ENCODE measurements at regions not wholly inside any gene's neighbourhood (a gene's known extent, or its start where the extent isn't known, plus 50 kb on each side); places are given as distances from the start of the nearest gene placed in this dataset.

DNA sequence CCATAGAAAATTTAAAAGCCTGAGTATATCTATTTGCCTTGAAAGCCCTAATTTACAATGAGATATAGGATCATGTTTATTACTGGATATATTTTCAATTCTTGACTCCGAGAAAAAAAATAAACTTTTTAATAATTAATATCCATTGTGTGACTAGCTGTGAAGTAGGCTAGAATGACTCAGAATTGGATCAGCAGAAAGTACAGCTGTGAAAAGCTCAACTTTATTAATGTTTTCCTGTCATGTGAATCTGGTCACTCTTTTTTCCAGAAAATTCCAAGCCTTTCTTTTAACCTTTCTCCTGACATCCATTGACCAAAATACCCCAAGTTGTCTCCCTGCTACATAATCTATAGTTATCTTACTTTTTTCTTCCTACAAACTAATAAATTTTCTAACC is 171.8 kb upstream of the PACRGL start:
- Mint-ChIP-seq H3K9me3 (ENCODE audit: unreplicated experiment) (no peaks in the 10 kb centered on the region), H3K27ac (ENCODE audit: low read depth, unreplicated experiment) (no peak overlapping the region), H3K27me3 (ENCODE audit: insufficient read depth, unreplicated experiment) (no peaks in the 10 kb centered on the region), H3K4me3 (ENCODE audit: unreplicated experiment) (no peak overlapping the region), H3K36me3 (ENCODE audit: insufficient read depth, unreplicated experiment) (peaks cover 5% of the 10 kb centered on the region), H3K4me1 (ENCODE audit: insufficient read depth, unreplicated experiment) (peaks cover 6% of the 10 kb centered on the region)
- no TSS peak for BruUV-seq (replicated peaks)
- ChIA-PET CTCF (interaction anchor here (0.7 to 2.2 kb wide), 4 partner anchors 15 to 61 kb away, joined by 3 to 7 read pairs (median 3); no protein-coding TSS in a partner anchor), POLR2A (interaction anchor here (1.2 kb wide), 1 partner anchor 9 kb away, joined by 5 read pairs; no protein-coding TSS in a partner anchor)
- TF ChIP-seq, protein P1, sequence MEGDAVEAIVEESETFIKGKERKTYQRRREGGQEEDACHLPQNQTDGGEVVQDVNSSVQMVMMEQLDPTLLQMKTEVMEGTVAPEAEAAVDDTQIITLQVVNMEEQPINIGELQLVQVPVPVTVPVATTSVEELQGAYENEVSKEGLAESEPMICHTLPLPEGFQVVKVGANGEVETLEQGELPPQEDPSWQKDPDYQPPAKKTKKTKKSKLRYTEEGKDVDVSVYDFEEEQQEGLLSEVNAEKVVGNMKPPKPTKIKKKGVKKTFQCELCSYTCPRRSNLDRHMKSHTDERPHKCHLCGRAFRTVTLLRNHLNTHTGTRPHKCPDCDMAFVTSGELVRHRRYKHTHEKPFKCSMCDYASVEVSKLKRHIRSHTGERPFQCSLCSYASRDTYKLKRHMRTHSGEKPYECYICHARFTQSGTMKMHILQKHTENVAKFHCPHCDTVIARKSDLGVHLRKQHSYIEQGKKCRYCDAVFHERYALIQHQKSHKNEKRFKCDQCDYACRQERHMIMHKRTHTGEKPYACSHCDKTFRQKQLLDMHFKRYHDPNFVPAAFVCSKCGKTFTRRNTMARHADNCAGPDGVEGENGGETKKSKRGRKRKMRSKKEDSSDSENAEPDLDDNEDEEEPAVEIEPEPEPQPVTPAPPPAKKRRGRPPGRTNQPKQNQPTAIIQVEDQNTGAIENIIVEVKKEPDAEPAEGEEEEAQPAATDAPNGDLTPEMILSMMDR (IDR thresholded peaks at IDR 0.05; ENCODE audit: unreplicated experiment), result no peak
- intact Hi-C loops (cut with micrococcal nuclease), result no loop called here
- no peak for DNase-seq (ENCODE audit: unreplicated experiment)

DNA sequence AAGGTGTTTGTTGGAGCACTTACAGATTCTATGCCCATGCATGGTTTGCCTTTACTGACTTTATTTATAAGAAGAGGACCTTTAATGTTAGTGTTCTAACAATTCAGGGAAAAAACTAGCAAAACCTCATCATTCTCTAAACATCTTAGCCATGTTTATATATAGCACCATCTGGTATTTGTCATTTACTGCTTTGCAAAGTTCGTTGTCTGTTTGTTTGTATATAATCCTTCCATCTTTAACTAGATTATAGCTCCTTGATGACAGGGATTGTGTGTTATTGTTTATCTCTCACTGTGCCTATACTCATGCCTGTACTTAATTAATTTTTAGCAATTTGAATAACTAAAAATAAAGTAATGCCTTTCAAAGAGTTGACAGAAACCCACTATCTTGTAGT is 170.6 kb upstream of the PACRGL start:
- H3K9me3 Mint-ChIP-seq (ENCODE audit: unreplicated experiment), result no peaks in the 10 kb centered on the region
- ChIA-PET POLR2A (interaction anchor here (0.6 to 1.5 kb wide), 3 partner anchors 17 to 981 kb away, joined by 3 to 4 read pairs (median 3); no protein-coding TSS in a partner anchor), CTCF (interaction anchor here (0.7 to 2.2 kb wide), 4 partner anchors 13 to 108 kb away, joined by 4 to 7 read pairs (median 6); no protein-coding TSS in a partner anchor)
- H3K4me1 Mint-ChIP-seq (ENCODE audit: insufficient read depth, unreplicated experiment), result peaks cover 6% of the 10 kb centered on the region
- no peak for DNase-seq (ENCODE audit: unreplicated experiment)
- H3K36me3 Mint-ChIP-seq (ENCODE audit: insufficient read depth, unreplicated experiment), result peaks cover 5% of the 10 kb centered on the region
- TF ChIP-seq, protein P1 (IDR thresholded peaks at IDR 0.05; ENCODE audit: unreplicated experiment), result no peak
- no peak overlapping the region for H3K4me3 Mint-ChIP-seq (ENCODE audit: unreplicated experiment)
- intact Hi-C loops (cut with micrococcal nuclease), result no loop called here
- no peak overlapping the region for H3K27ac Mint-ChIP-seq (ENCODE audit: low read depth, unreplicated experiment)
- BruUV-seq (replicated peaks), result no TSS peak
- H3K27me3 Mint-ChIP-seq (ENCODE audit: insufficient read depth, unreplicated experiment), result no peaks in the 10 kb centered on the region

DNA sequence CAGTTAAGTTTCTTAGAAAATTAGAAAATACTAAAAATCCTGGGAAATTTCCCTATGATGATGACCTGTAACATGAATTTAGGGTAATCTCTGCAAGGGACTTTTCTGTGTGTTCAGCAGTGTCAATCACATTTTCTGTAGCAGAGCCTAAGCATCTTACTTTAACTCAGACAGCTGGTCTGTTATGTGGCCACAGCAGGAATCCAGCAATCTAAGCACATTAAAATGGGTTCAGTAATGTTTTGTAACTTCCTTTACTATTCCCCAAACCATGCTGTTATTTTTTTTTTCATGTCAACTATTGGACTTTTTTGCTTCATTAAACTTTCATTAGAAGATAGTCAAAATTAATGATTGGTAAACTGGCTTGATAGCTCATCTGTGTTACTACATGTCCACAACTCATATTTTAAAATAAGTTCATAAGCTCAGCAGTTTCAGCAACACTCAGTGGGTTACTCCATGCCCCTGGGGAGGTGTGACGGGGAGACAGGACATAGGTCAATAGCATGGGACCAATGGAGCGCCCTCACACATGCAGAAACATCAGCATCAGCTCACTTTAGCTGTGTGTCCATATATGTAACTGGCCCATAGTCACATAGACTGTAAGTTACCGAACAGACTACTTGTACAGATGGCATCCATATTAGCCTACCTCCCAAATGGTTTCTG is 168.0 kb upstream of the PACRGL start:
- Mint-ChIP-seq H3K4me1 (ENCODE audit: insufficient read depth, unreplicated experiment) (peaks cover 6% of the 10 kb centered on the region), H3K27me3 (ENCODE audit: insufficient read depth, unreplicated experiment) (no peaks in the 10 kb centered on the region), H3K9me3 (ENCODE audit: unreplicated experiment) (no peaks in the 10 kb centered on the region), H3K36me3 (ENCODE audit: insufficient read depth, unreplicated experiment) (peaks cover 2% of the 10 kb centered on the region), H3K4me3 (ENCODE audit: unreplicated experiment) (no peak overlapping the region), H3K27ac (ENCODE audit: low read depth, unreplicated experiment) (no peak overlapping the region)
- POLR2A ChIA-PET, result interaction anchor here (0.5 kb wide), 1 partner anchor 107 kb away, joined by 3 read pairs; no protein-coding TSS in a partner anchor
- DNase-seq (ENCODE audit: unreplicated experiment), result no peak
- BruUV-seq (replicated peaks), result no TSS peak
- CTCF ChIA-PET, result interaction anchor here (0.6 to 1.8 kb wide), 2 partner anchors 12 to 153 kb away, joined by 3 to 9 read pairs; no protein-coding TSS in a partner anchor
- intact Hi-C loops (cut with micrococcal nuclease), result no loop called here
- TF ChIP-seq, protein P1 (IDR thresholded peaks at IDR 0.05; ENCODE audit: unreplicated experiment), result no peak
